GM06990 (cell line): ENCODE measurements at regions not wholly inside any gene's neighbourhood (a gene's known extent, or its start where the extent isn't known, plus 50 kb on each side); places are given as distances from the start of the nearest gene placed in this dataset.
"Not testable (repeated sequence)": the region's sequence is repeated elsewhere in the genome, so short reads cannot be mapped to it uniquely, and the experiment has no call there.

Source experiments
- DNase-seq: peaks from one replicate; pipeline ENCODE4 v3.0.0-alpha.2; 2011; ENCODE audit not compliant: insufficient read length; ENCODE audit errors: extremely low read depth
- H3K27me3 ChIP-seq: replicated peaks from 2 replicates; pipeline ENCODE4 v1.6.0; 2011; ENCODE audit warnings: low read length; ENCODE audit not compliant: control insufficient read depth, insufficient read depth
- H3K36me3 ChIP-seq: 2 replicates; pipeline ENCODE4 v1.5.1; 2011; ENCODE audit warnings: low read length; ENCODE audit not compliant: control insufficient read depth, insufficient read depth
- H3K4me3 ChIP-seq: replicated peaks from 2 replicates; pipeline ENCODE4 v1.5.1; 2011; ENCODE audit warnings: low read depth, mild to moderate bottlenecking, control low read depth, low read length
- CTCF ChIP-seq: IDR thresholded peaks from 2 replicates; pipeline ENCODE4 v1.5.1; 2011; ENCODE audit warnings: low read length, control low read depth, mild to moderate bottlenecking, inconsistent platforms; ENCODE audit not compliant: insufficient read depth, poor library complexity, severe bottlenecking

DNA sequence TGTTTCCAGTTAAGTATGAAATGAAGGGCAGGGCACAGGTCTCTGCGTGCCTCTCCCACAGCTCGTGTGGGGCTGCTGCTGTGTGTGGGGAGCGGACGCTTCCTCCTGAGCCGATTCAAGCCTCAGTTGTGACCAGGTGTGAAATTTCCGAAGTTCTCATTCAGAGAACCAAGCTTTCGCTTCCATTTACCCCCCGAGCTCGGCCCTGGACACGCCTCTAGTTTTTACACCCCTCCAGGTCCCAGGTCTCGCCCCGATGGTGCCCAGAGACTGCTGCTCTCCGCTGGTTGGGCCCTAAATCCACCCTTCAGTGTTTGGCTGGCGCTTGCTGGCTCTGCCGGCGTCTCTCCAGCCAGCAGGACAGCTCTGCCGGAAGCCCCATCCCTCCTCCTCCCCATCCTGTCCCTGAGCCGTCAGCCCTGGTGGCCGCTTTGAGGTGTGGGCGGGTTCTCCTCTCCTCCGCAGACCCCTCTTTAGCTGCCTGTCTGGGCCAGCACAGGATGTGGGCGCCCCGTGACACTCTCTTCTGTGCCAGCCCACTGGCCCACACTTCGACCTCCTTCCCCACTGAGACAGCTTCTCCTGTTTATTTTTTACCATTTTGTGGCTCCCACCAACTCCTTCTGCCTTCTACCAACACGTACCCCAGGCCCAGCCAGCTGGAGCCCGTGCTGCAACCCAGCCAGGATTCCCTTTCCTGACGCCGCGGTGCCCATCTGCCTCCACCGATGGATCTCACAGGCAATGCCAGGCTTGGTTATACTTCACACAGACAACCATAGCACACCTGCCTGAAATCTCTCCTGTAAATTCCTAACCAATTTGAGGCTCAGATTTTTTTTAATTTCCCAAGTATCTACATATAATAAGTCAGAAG, 142.8 kb downstream of the DLL1 start:
- DNase-seq: no peak
- Histone ChIP-seq H3K36me3 (no peaks in the 10 kb centered on the region), H3K4me3 (no peak overlapping the region), H3K27me3 (no peaks in the 10 kb centered on the region)
- no peak for TF ChIP-seq CTCF

DNA sequence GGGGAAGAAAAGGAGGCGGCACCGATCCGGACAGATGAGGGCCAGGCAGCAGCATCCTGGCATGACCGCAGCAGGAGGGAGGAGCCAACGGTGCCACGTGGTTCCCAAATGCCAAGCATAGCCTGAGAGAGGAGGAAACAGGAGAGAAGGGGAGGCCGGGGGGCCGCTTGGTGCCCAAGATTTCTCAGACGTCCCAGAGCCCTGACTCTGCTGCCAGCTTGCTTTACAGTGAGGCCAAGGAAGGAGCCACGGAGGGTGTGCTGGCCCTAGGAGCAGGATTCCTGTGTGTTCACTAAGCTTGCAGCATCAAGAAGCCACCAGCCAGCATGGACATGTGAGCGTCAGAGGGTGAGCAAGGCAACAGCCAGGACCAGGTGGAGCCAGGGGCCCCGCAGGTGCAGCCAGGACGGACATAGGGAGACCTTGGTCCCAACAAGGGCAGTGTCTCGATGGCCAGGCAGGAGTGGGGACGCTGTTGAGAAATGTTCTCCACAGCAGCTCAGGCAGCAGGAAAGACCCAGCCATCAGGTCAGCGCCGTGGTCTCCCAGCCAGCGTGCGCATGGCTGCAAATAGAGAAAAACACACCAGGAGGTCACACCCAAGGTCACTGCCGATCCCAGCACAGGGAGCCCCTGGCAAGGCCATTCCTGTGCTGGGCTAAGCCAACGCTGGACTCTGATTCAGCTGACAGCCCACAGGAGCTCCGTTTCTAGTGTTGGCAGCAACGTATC, 143.7 kb downstream of the DLL1 start:
- no peak for TF ChIP-seq CTCF
- DNase-seq: no peak
- Histone ChIP-seq H3K27me3 (no peaks in the 10 kb centered on the region), H3K4me3 (no peak overlapping the region), H3K36me3 (no peaks in the 10 kb centered on the region)

- TF ChIP-seq CTCF: no peak
Observed at GRCh38 chr6:170146640-170147039, 144.2 kb downstream of the DLL1 start.

DNA sequence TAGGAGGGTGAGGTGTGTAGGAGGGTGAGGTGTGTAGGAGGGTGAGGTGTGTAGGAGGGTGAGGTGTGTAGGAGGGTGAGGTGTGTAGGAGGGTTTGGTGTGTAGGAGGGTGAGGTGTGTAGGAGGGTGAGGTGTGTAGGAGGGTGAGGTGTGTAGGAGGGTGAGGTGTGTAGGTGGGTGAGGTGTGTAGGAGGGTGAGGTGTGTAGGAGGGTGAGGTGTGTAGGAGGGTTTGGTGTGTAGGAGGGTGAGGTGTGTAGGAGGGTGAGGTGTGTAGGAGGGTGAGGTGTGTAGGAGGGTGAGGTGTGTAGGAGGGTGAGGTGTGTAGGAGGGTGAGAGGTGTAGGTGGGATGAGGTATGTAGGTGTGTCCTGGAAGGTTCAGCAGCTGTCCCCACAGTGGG, 144.7 kb downstream of the DLL1 start:
- H3K36me3 ChIP-seq, H3K27me3 ChIP-seq, H3K4me3 ChIP-seq, DNase-seq: not testable (repeated sequence)

More at GRCh38 chr6:170146640-170147039, 144.2 kb downstream of the DLL1 start:
- no peaks in the 10 kb centered on the region for H3K36me3 ChIP-seq
- H3K4me3 ChIP-seq: no peak overlapping the region
- no peak for DNase-seq
- H3K27me3 ChIP-seq: no peaks in the 10 kb centered on the region

GRCh38 chr6:170145716-170146115, 145.2 kb downstream of the DLL1 start:
- H3K4me3 ChIP-seq, H3K36me3 ChIP-seq, DNase-seq, H3K27me3 ChIP-seq: not testable (repeated sequence)

- H3K36me3 ChIP-seq: no peaks in the 10 kb centered on the region
- H3K27me3 ChIP-seq: no peaks in the 10 kb centered on the region
- no peak for DNase-seq
- TF ChIP-seq CTCF: no peak
- H3K4me3 ChIP-seq: no peak overlapping the region
Observed at GRCh38 chr6:170145272-170145592, 145.6 kb downstream of the DLL1 start.
